ENCODE measurements at regions not wholly inside any gene's neighbourhood (a gene's known extent, or its start where the extent isn't known, plus 50 kb on each side); places are given as distances from the start of the nearest gene placed in this dataset.

DNA sequence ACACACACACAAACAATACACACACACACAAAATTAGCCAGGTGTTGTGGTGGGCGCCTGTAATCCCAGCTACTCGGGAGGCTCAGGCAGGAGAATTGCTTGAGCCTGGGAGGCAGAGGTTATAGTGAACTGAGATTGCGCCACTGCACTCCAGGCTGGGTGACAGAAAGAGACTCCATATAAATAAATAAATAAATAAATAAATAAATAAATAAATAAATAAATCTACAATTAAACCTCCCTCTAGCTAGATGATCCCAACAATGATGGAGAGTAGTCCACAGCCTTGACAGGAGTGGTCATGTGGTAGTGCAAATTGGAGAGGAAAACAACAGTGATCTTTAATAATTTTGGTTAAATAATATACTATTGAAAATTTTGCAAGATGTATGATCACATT lies 1739.0 kb upstream of the C9orf72 start:
- H3K9me3 Mint-ChIP-seq = no peaks in the 10 kb centered on the region
- Histone ChIP-seq H3K27ac (ENCODE audit: insufficient read length, low read depth, low read length) (no peak overlapping the region), H2BK20ac (ENCODE audit: low read depth, low read length, poor library complexity, severe bottlenecking) (no peak overlapping the region)

More for the DNA sequence above, 1739.0 kb upstream of the C9orf72 start:
- Histone ChIP-seq H2AK5ac (ENCODE audit: insufficient read length, low read length) (no peak overlapping the region), H2BK120ac (ENCODE audit: low read depth, low read length, poor library complexity, severe bottlenecking) (no peak overlapping the region), H4K8ac (replicated peaks; ENCODE audit: insufficient read length, low read depth, low read length) (no peak overlapping the region), H3K79me1 (ENCODE audit: insufficient read depth, low read depth, low read length, poor library complexity, severe bottlenecking) (no peaks in the 10 kb centered on the region), H3K56ac (ENCODE audit: insufficient read length, low read depth, low read length) (no peak overlapping the region), H3K79me2 (ENCODE audit: insufficient read depth, low read length) (no peaks in the 10 kb centered on the region), H3T11ph (ENCODE audit: low read length) (no peak overlapping the region), H3K4me1 (ENCODE audit: insufficient read depth, low read length) (no peaks in the 10 kb centered on the region; the same call in 1 of the 2 replicates), H4K5ac (ENCODE audit: insufficient read length, low read depth, low read length) (no peak overlapping the region), H3K9me3 (ENCODE audit: control insufficient read depth, low read depth, low read length) (no peaks in the 10 kb centered on the region), H3K27me3 (ENCODE audit: insufficient read depth, low read length) (no peaks in the 10 kb centered on the region), H2BK5ac (ENCODE audit: insufficient read length, low read length) (no peak overlapping the region), H2BK15ac (ENCODE audit: low read depth, low read length) (no peak overlapping the region), H3K23me2 (ENCODE audit: insufficient read length, low read depth, low read length, poor library complexity, severe bottlenecking) (no peaks in the 10 kb centered on the region), H2AFZ (ENCODE audit: low read length) (no peak overlapping the region), H3K4ac (ENCODE audit: low read depth, low read length) (no peak overlapping the region), H3K23ac (ENCODE audit: insufficient read length, low read depth, low read length) (no peak overlapping the region), H2BK12ac (ENCODE audit: insufficient read length, low read depth, low read length) (no peak overlapping the region), H3K4me2 (ENCODE audit: insufficient read depth, insufficient read length, low read length) (no peak overlapping the region), H3K18ac (ENCODE audit: insufficient read length, low read depth, low read length) (no peak overlapping the region), H3K14ac (ENCODE audit: insufficient read depth, low read length) (no peak overlapping the region), H4K91ac (ENCODE audit: insufficient read length, low read depth, low read length) (no peak overlapping the region), H4K20me1 (ENCODE audit: control insufficient read depth, insufficient read depth, insufficient read length) (no peaks in the 10 kb centered on the region), H3K9ac (ENCODE audit: extremely low read depth, insufficient read length, low read length) (no peak overlapping the region)
- DNase-seq = no peak
- Mint-ChIP-seq H3K27ac (no peak overlapping the region), H3K36me3 (ENCODE audit: insufficient read depth in 1 of 3, low read depth in 3 of 3) (no peaks in the 10 kb centered on the region), H3K4me1 (peaks cover 0 to 3% of the 10 kb centered on the region in 2 experiments; a peak in 1 of 4 replicates), H3K27me3 (ENCODE audit: low read depth) (no peaks in the 10 kb centered on the region), H3K4me3 (no peak overlapping the region)
- TF ChIP-seq, protein P1, sequence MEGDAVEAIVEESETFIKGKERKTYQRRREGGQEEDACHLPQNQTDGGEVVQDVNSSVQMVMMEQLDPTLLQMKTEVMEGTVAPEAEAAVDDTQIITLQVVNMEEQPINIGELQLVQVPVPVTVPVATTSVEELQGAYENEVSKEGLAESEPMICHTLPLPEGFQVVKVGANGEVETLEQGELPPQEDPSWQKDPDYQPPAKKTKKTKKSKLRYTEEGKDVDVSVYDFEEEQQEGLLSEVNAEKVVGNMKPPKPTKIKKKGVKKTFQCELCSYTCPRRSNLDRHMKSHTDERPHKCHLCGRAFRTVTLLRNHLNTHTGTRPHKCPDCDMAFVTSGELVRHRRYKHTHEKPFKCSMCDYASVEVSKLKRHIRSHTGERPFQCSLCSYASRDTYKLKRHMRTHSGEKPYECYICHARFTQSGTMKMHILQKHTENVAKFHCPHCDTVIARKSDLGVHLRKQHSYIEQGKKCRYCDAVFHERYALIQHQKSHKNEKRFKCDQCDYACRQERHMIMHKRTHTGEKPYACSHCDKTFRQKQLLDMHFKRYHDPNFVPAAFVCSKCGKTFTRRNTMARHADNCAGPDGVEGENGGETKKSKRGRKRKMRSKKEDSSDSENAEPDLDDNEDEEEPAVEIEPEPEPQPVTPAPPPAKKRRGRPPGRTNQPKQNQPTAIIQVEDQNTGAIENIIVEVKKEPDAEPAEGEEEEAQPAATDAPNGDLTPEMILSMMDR (conservative IDR thresholded peaks at IDR 0.05) = no peak
- WGBS (ENCODE audit: extremely low coverage, insufficient read length, low lambda C conversion rate) = no CpG with 5 or more reads among the region's 3 CpGs

Data from H9 (cell line).